Liver (tissue), 8 donors: ENCODE measurements at regions not wholly inside any gene's neighbourhood (a gene's known extent, or its start where the extent isn't known, plus 50 kb on each side); places are given as distances from the start of the nearest gene placed in this dataset.

Experiments
- DNase-seq: peaks from one replicate; pipeline ENCODE4 v3.0.0-alpha.2; 2017; ENCODE audit warnings: low spot score
- H3K27ac ChIP-seq, 2 donors: one replicate each; pipeline ENCODE4 v1.7.0; 2013; ENCODE audit warnings: inconsistent platforms in 2 of 2, low read length in 2 of 2, control low read depth in 1 of 2, low read depth in 1 of 2, mild to moderate bottlenecking in 1 of 2
- H3K27me3 ChIP-seq, 4 donors: one replicate each; pipeline versions ENCODE4 v1.6.1 to v1.7.0; 2013; ENCODE audit warnings: low read length in 3 of 4, inconsistent platforms in 1 of 4, mild to moderate bottlenecking in 1 of 4, moderate library complexity in 1 of 4; ENCODE audit not compliant: control insufficient read depth in 4 of 4, insufficient read depth in 4 of 4
- H3K36me3 ChIP-seq, 4 donors: one replicate each; pipeline versions ENCODE4 v1.6.1 to v1.7.0; 2013; ENCODE audit warnings: low read length in 3 of 4, mild to moderate bottlenecking in 3 of 4, low read depth in 1 of 4, moderate library complexity in 1 of 4; ENCODE audit not compliant: control insufficient read depth in 4 of 4, insufficient read depth in 3 of 4
- H3K4me1 ChIP-seq, 4 donors: one replicate each; pipeline versions ENCODE4 v1.6.1 to v1.7.0; 2013; ENCODE audit warnings: low read length in 3 of 4, mild to moderate bottlenecking in 3 of 4, moderate library complexity in 1 of 4; ENCODE audit not compliant: control insufficient read depth in 4 of 4, insufficient read depth in 4 of 4
- H3K4me3 ChIP-seq, 3 donors: one replicate each; pipeline versions ENCODE4 v1.6.1 to v1.7.0; 2013; ENCODE audit warnings: low read length in 3 of 3, control low read depth in 1 of 3, low read depth in 1 of 3, mild to moderate bottlenecking in 1 of 3
- H3K9ac ChIP-seq, 2 donors: one replicate each; pipeline ENCODE4 v1.7.0; 2013; ENCODE audit warnings: low read length in 2 of 2, mild to moderate bottlenecking in 2 of 2, moderate library complexity in 2 of 2, control low read depth in 1 of 2, low read depth in 1 of 2
- H3K9me3 ChIP-seq, 4 donors: one replicate each; pipeline versions ENCODE4 v1.6.1 to v1.7.0; 2013; ENCODE audit warnings: low read length in 3 of 4; ENCODE audit not compliant: control insufficient read depth in 4 of 4
- EGR1 ChIP-seq, 2 donors: IDR thresholded peaks; 2 replicates each; pipeline ENCODE4 v1.6.1; 2016 to 2018; ENCODE audit warnings: antibody characterized with exemption in 2 of 2, low read depth in 2 of 2
- FOXA1 ChIP-seq: IDR thresholded peaks from 2 replicates; pipeline ENCODE4 v1.6.1; 2016; ENCODE audit warnings: antibody characterized with exemption
- FOXA2 ChIP-seq: IDR thresholded peaks from 2 replicates; pipeline ENCODE4 v1.6.1; 2016; ENCODE audit warnings: antibody characterized with exemption
- GABPA ChIP-seq, 2 donors: IDR thresholded peaks in 1 of 2; conservative IDR thresholded peaks in 1 of 2; 2 replicates each; pipeline ENCODE4 v1.6.1; 2016; ENCODE audit warnings: antibody characterized with exemption in 2 of 2, mild to moderate bottlenecking in 1 of 2, moderate library complexity in 1 of 2
- HNF4A ChIP-seq, 2 donors: conservative IDR thresholded peaks; 2 replicates each; pipeline ENCODE4 v1.6.1; 2016; ENCODE audit warnings: antibody characterized with exemption in 2 of 2, mild to moderate bottlenecking in 2 of 2
- HNF4G ChIP-seq: IDR thresholded peaks from 2 replicates; pipeline ENCODE4 v1.6.1; 2016; ENCODE audit warnings: antibody characterized with exemption
- JUND ChIP-seq, 2 donors: IDR thresholded peaks; 2 replicates each; pipeline ENCODE4 v1.6.1; 2016; ENCODE audit warnings: antibody characterized with exemption in 2 of 2
- RAD21 ChIP-seq, 2 donors: IDR thresholded peaks; 2 replicates each; pipeline ENCODE4 v1.6.1; 2016; ENCODE audit warnings: antibody characterized with exemption in 2 of 2, mild to moderate bottlenecking in 2 of 2
- SP1 ChIP-seq: IDR thresholded peaks from 2 replicates; pipeline ENCODE4 v1.6.1; 2018; ENCODE audit warnings: antibody characterized with exemption, mild to moderate bottlenecking
- TAF1 ChIP-seq: conservative IDR thresholded peaks from 2 replicates; pipeline ENCODE4 v1.6.1; 2016; ENCODE audit warnings: antibody characterized with exemption, mild to moderate bottlenecking
- YY1 ChIP-seq: IDR thresholded peaks from 2 replicates; pipeline ENCODE4 v1.6.1; 2016; ENCODE audit warnings: antibody characterized with exemption, mild to moderate bottlenecking
- ZBTB33 ChIP-seq: IDR thresholded peaks from 2 replicates; pipeline ENCODE4 v1.6.1; 2016; ENCODE audit warnings: antibody characterized with exemption
- WGBS: extraction: QIAGEN DNeasy Blood & Tissue Kit; methylation state at CpG from one replicate; pipeline ENCODE4 v1.1.7; 2013; 5-methylcytosine and 5-hydroxymethylcytosine counted together
- TF ChIP-seq, protein P1 (sequence below): fragments of 150-350 bp; IDR thresholded peaks from 2 replicates; pipeline ENCODE4 v1.5.1; 2017; ENCODE audit warnings: improper control_type of control experiment, low read depth, low read length; ENCODE audit not compliant: missing input control
- TF ChIP-seq, protein P2 (sequence below): IDR thresholded peaks from 2 replicates; pipeline ENCODE4 v1.6.1; 2016; ENCODE audit warnings: antibody characterized with exemption
- donor health status: healthy.
- donor health status: healthy.
- donor health status: healthy.
- donor health status: healthy.
- donor health status: healthy.

GRCh38 chr2:191516260-191516659 is 161.7 kb upstream of the NABP1 start:
- H3K27ac ChIP-seq = no peak overlapping the region
- 70% methylated on average over 4 of the region's 4 CpGs for WGBS

GRCh38 chr2:191521608-191522208 is 156.2 kb upstream of the NABP1 start:
- no peaks in the 10 kb centered on the region for H3K27me3 ChIP-seq
- H3K4me3 ChIP-seq = no peak overlapping the region
- H3K27ac ChIP-seq = no peak overlapping the region
- 23% methylated on average over 1 of the region's 1 CpG for WGBS
- no peaks in the 10 kb centered on the region for H3K36me3 ChIP-seq
- no peaks in the 10 kb centered on the region for H3K9me3 ChIP-seq
- TF ChIP-seq ZBTB33 (no peak), RAD21 (IDR thresholded peaks at IDR 0.05) (peak; percentile 85 to 86), FOXA2 (no peak), YY1 (no peak)
- TF ChIP-seq, protein P1, sequence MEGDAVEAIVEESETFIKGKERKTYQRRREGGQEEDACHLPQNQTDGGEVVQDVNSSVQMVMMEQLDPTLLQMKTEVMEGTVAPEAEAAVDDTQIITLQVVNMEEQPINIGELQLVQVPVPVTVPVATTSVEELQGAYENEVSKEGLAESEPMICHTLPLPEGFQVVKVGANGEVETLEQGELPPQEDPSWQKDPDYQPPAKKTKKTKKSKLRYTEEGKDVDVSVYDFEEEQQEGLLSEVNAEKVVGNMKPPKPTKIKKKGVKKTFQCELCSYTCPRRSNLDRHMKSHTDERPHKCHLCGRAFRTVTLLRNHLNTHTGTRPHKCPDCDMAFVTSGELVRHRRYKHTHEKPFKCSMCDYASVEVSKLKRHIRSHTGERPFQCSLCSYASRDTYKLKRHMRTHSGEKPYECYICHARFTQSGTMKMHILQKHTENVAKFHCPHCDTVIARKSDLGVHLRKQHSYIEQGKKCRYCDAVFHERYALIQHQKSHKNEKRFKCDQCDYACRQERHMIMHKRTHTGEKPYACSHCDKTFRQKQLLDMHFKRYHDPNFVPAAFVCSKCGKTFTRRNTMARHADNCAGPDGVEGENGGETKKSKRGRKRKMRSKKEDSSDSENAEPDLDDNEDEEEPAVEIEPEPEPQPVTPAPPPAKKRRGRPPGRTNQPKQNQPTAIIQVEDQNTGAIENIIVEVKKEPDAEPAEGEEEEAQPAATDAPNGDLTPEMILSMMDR = peak; percentile 77
- H3K9ac ChIP-seq = no peak overlapping the region
- no peaks in the 10 kb centered on the region for H3K4me1 ChIP-seq
- DNase-seq = no peak

More at GRCh38 chr2:191516260-191516659, 161.7 kb upstream of the NABP1 start:
- TF ChIP-seq GABPA (IDR thresholded peaks at IDR 0.05 in 1 of 2, conservative IDR thresholded peaks at IDR 0.05 in 1 of 2) (no peak), HNF4A (conservative IDR thresholded peaks at IDR 0.05) (peak in 1 of 2 donors; percentile 20)
- H3K9me3 ChIP-seq = no peaks in the 10 kb centered on the region
- H3K4me3 ChIP-seq = no peak overlapping the region
- H3K4me1 ChIP-seq = no peaks in the 10 kb centered on the region
- no peak for DNase-seq
- no peak overlapping the region for H3K9ac ChIP-seq
- no peaks in the 10 kb centered on the region for H3K36me3 ChIP-seq
- no peaks in the 10 kb centered on the region for H3K27me3 ChIP-seq

DNA sequence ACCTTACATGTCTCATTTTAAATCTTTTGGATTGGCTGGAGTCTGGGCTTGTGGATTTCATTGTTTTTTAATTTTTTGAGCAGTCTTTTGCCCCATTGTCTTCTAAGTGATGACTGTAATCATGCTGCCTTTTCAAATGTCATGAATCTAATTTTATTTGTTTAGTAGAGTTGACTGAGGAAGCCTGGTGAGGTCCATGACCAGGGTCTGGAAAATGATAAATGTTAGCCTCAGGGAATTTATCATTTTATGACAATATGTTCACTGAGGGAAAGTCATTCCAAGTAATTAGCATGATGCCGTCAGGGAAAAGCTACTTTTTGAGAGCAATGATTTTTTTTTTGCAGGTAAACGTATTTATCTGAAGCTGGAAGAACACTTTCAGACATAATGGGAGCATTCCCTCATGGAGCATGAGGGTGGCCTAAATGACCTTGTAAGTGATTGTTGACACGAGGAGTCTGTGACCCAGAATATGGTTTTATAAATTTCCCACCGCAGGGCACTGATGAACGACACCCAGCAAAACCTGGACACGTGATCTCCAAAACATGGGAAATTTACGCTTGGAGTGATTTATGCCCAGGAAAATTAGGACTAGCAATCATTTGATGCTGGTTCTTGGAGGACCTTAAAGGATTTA is 155.3 kb upstream of the NABP1 start:
- no peaks in the 10 kb centered on the region for H3K27me3 ChIP-seq
- H3K4me3 ChIP-seq = no peak overlapping the region
- DNase-seq = no peak
- H3K4me1 ChIP-seq = no peaks in the 10 kb centered on the region
- no peaks in the 10 kb centered on the region for H3K36me3 ChIP-seq
- WGBS = 82% methylated on average over 7 of the region's 7 CpGs
- H3K9ac ChIP-seq = no peak overlapping the region
- no peaks in the 10 kb centered on the region for H3K9me3 ChIP-seq
- no peak overlapping the region for H3K27ac ChIP-seq
- TF ChIP-seq HNF4G (no peak), JUND (IDR thresholded peaks at IDR 0.05) (no peak), ZBTB33 (no peak), HNF4A (conservative IDR thresholded peaks at IDR 0.05) (no peak), YY1 (no peak), SP1 (no peak), FOXA1 (no peak), FOXA2 (no peak), EGR1 (IDR thresholded peaks at IDR 0.05; ENCODE audit: low read depth in 2 of 2) (no peak), TAF1 (no peak), GABPA (IDR thresholded peaks at IDR 0.05 in 1 of 2, conservative IDR thresholded peaks at IDR 0.05 in 1 of 2) (no peak), RAD21 (IDR thresholded peaks at IDR 0.05) (no peak)
- TF ChIP-seq, protein P1 = no peak
- TF ChIP-seq, protein P2, sequence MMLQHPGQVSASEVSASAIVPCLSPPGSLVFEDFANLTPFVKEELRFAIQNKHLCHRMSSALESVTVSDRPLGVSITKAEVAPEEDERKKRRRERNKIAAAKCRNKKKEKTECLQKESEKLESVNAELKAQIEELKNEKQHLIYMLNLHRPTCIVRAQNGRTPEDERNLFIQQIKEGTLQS = no peak
